Endodermal cell (in vitro differentiated cells): ENCODE measurements at regions not wholly inside any gene's neighbourhood (a gene's known extent, or its start where the extent isn't known, plus 50 kb on each side); places are given as distances from the start of the nearest gene placed in this dataset.
A peak's percentile ranks its signal among the peaks of the same experiment; 100 is the strongest.

Experiments used
- DNase-seq: peaks from one replicate; pipeline ENCODE4 v3.0.0-alpha.2; 2017
- H3K27ac ChIP-seq: 2 replicates; pipeline ENCODE4 v1.5.1; 2013; ENCODE audit warnings: mild to moderate bottlenecking, low read depth, low read length, moderate library complexity
- H3K27me3 ChIP-seq: 2 replicates; pipeline ENCODE4 v1.6.1; 2013; ENCODE audit warnings: mild to moderate bottlenecking, low read length, moderate library complexity; ENCODE audit not compliant: insufficient read depth, control insufficient read depth, poor library complexity, severe bottlenecking
- H3K36me3 ChIP-seq: 2 replicates; pipeline ENCODE4 v1.7.0; 2013; ENCODE audit warnings: mild to moderate bottlenecking, low read length, moderate library complexity; ENCODE audit not compliant: control insufficient read depth, insufficient read depth
- H3K4me1 ChIP-seq: one replicate; pipeline ENCODE4 v1.7.0; 2013; ENCODE audit warnings: low read length; ENCODE audit not compliant: control insufficient read depth, insufficient read depth
- H3K4me3 ChIP-seq: 2 replicates; pipeline ENCODE4 v1.5.1; 2013; ENCODE audit warnings: mild to moderate bottlenecking, low read length, moderate library complexity
- H3K9ac ChIP-seq: 2 replicates; pipeline ENCODE4 v1.6.1; 2013; ENCODE audit warnings: mild to moderate bottlenecking, low read length, moderate library complexity; ENCODE audit not compliant: poor library complexity, severe bottlenecking; ENCODE audit errors: extremely low read depth
- H3K9me3 ChIP-seq: 2 replicates; pipeline ENCODE4 v1.6.1; 2013; ENCODE audit warnings: mild to moderate bottlenecking, low read length, moderate library complexity; ENCODE audit not compliant: control insufficient read depth
- H3K27ac Mint-ChIP-seq: 2 replicates; pipeline ENCODE4 v1.8.0; 2020; ENCODE audit warnings: mixed read lengths
- H3K27me3 Mint-ChIP-seq: 2 replicates; pipeline ENCODE4 v1.8.0; 2021; ENCODE audit warnings: mild to moderate bottlenecking, mixed read lengths; ENCODE audit not compliant: insufficient read depth
- H3K36me3 Mint-ChIP-seq: 2 replicates; pipeline ENCODE4 v1.8.0; 2020; ENCODE audit warnings: low read depth, mixed read lengths
- H3K4me1 Mint-ChIP-seq: 2 replicates; pipeline ENCODE4 v1.8.0; 2020; ENCODE audit warnings: mixed read lengths
- H3K4me3 Mint-ChIP-seq: 2 replicates; pipeline ENCODE4 v1.8.0; 2020; ENCODE audit warnings: mild to moderate bottlenecking, moderate library complexity, mixed read lengths
- H3K9me3 Mint-ChIP-seq: 2 replicates; pipeline ENCODE4 v1.8.0; 2020; ENCODE audit warnings: mild to moderate bottlenecking, mixed read lengths
- WGBS, 2 experiments: methylation state at CpG; one replicate each; pipeline versions ENCODE4 v1.1.5 to v1.1.7; 2013; ENCODE audit warnings: missing lambda C conversion rate in 2 of 2, mixed read lengths in 1 of 2; ENCODE audit not compliant: insufficient coverage in 1 of 2, insufficient read length in 1 of 2; 5-methylcytosine and 5-hydroxymethylcytosine counted together
- TF ChIP-seq, protein P1 (sequence below): fragments of 200-600 bp; sonication (generic); conservative IDR thresholded peaks from 2 replicates; pipeline ENCODE4 v1.5.0; 2021; ENCODE audit warnings: antibody characterized with exemption, mild to moderate bottlenecking

DNA sequence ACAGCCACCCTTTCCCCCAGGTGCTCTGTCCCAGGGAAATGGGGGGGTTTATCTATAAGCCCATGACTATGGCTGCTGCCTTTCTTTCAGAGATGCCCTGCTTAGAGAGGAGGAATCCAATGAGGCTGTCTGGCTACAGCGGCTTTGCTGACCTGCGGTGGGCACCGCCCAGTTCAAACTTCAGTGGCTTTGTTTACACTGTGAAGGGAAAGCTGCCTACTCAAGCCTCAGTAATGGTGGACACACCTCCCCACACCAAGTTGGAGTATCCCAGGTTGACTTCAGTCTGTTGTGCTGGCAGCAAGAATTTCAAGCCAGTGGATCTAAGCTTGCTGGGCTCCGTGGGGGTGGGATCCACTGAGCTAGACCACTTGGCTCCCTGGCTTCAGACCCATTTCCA lies 869.2 kb downstream of the SLC6A15 start:
- WGBS, 2 experiments: 89 to 100% methylated on average over 4 of the region's 4 CpGs
- no peaks in the 10 kb centered on the region for H3K27me3 ChIP-seq
- H3K36me3 ChIP-seq: no peaks in the 10 kb centered on the region
- Mint-ChIP-seq H3K27me3 (peaks cover 8% of the 10 kb centered on the region), H3K4me1 (peaks cover 4% of the 10 kb centered on the region), H3K9me3 (peaks cover 3% of the 10 kb centered on the region), H3K4me3 (no peak overlapping the region), H3K36me3 (no peaks in the 10 kb centered on the region), H3K27ac (no peak overlapping the region)
- H3K27ac ChIP-seq: no peak overlapping the region
- H3K9ac ChIP-seq: no peak overlapping the region
- H3K9me3 ChIP-seq: no peaks in the 10 kb centered on the region
- TF ChIP-seq, protein P1, sequence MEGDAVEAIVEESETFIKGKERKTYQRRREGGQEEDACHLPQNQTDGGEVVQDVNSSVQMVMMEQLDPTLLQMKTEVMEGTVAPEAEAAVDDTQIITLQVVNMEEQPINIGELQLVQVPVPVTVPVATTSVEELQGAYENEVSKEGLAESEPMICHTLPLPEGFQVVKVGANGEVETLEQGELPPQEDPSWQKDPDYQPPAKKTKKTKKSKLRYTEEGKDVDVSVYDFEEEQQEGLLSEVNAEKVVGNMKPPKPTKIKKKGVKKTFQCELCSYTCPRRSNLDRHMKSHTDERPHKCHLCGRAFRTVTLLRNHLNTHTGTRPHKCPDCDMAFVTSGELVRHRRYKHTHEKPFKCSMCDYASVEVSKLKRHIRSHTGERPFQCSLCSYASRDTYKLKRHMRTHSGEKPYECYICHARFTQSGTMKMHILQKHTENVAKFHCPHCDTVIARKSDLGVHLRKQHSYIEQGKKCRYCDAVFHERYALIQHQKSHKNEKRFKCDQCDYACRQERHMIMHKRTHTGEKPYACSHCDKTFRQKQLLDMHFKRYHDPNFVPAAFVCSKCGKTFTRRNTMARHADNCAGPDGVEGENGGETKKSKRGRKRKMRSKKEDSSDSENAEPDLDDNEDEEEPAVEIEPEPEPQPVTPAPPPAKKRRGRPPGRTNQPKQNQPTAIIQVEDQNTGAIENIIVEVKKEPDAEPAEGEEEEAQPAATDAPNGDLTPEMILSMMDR: no peak
- no peaks in the 10 kb centered on the region for H3K4me1 ChIP-seq
- no peak for DNase-seq
- no peak overlapping the region for H3K4me3 ChIP-seq

DNA sequence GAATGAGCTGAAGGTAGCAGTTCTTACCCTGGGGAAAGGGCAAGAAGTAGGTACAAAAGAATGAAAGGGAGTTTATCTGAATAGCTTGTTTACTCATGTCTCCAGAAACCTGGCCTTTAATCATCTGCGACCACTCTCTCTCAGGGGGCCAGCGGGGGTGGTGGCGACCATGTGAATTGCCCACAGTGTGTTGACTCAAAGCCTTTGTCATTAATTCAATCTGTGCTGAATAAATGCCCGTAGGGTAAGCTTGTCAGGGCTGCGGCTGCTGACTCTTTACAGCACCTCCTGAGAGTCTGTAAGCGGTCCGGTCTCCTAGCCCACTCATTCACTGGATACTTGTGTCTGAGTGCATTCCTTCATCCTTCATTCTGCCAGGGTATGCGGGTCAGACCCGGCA lies 874.4 kb downstream of the SLC6A15 start:
- H3K4me1 Mint-ChIP-seq: peaks cover 9% of the 10 kb centered on the region
- H3K4me3 Mint-ChIP-seq: no peak overlapping the region
- no peak overlapping the region for H3K27ac ChIP-seq
- no peaks in the 10 kb centered on the region for H3K36me3 Mint-ChIP-seq
- no peaks in the 10 kb centered on the region for H3K4me1 ChIP-seq
- TF ChIP-seq, protein P1: no peak
- no peaks in the 10 kb centered on the region for H3K27me3 ChIP-seq
- H3K27ac Mint-ChIP-seq: no peak overlapping the region
- no peak overlapping the region for H3K9ac ChIP-seq
- 54 to 61% methylated on average over 3 to 9 of the region's 9 CpGs for WGBS, 2 experiments
- no peaks in the 10 kb centered on the region for H3K36me3 ChIP-seq
- peak; percentile 88 for DNase-seq
- peaks cover 3% of the 10 kb centered on the region for H3K9me3 ChIP-seq
- H3K9me3 Mint-ChIP-seq: peaks cover 6% of the 10 kb centered on the region
- H3K27me3 Mint-ChIP-seq: peaks cover 4% of the 10 kb centered on the region
- H3K4me3 ChIP-seq: no peak overlapping the region

DNA sequence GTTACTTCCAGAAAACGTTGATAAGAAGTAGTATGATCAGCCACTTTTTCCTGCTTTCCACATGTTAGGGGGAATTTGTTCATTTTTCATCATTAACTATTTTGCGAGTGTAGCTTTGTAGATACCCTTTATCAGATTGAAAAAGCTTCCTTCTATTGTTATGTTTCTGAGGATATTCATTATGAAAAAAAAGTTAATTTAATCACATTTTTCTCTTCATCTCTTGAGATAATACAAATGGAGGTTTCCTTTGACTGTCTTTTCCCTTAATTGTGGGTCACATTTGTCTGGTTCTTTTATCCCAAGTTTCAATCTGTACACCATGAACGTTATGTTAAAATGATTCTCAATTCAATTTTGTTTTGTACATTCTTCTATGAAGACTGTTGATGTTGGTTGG lies 875.7 kb downstream of the SLC6A15 start:
- Mint-ChIP-seq H3K4me1 (peaks cover 9% of the 10 kb centered on the region), H3K27me3 (peaks cover 4% of the 10 kb centered on the region), H3K9me3 (peaks cover 14% of the 10 kb centered on the region), H3K36me3 (peaks cover 4% of the 10 kb centered on the region), H3K27ac (no peak overlapping the region), H3K4me3 (no peak overlapping the region)
- no peak overlapping the region for H3K27ac ChIP-seq
- TF ChIP-seq, protein P1: no peak
- no peak for DNase-seq
- 100% methylated on average over 2 of the region's 3 CpGs; no CpG with 5 or more reads in 1 of the 2 experiments for WGBS, 2 experiments
- H3K36me3 ChIP-seq: no peaks in the 10 kb centered on the region
- peaks cover 15% of the 10 kb centered on the region for H3K9me3 ChIP-seq
- H3K4me1 ChIP-seq: no peaks in the 10 kb centered on the region
- H3K27me3 ChIP-seq: no peaks in the 10 kb centered on the region
- H3K4me3 ChIP-seq: no peak overlapping the region
- H3K9ac ChIP-seq: no peak overlapping the region
